ENCODE measurements at regions not wholly inside any gene's neighbourhood (a gene's known extent, or its start where the extent isn't known, plus 50 kb on each side); places are given as distances from the start of the nearest gene placed in this dataset.

- TF ChIP-seq POLR2A (IDR thresholded peaks at IDR 0.05) (no peak), POLR2AphosphoS5 (IDR thresholded peaks at IDR 0.05) (no peak), EP300 (IDR thresholded peaks at IDR 0.05) (no peak)
- TF ChIP-seq, protein P1, sequence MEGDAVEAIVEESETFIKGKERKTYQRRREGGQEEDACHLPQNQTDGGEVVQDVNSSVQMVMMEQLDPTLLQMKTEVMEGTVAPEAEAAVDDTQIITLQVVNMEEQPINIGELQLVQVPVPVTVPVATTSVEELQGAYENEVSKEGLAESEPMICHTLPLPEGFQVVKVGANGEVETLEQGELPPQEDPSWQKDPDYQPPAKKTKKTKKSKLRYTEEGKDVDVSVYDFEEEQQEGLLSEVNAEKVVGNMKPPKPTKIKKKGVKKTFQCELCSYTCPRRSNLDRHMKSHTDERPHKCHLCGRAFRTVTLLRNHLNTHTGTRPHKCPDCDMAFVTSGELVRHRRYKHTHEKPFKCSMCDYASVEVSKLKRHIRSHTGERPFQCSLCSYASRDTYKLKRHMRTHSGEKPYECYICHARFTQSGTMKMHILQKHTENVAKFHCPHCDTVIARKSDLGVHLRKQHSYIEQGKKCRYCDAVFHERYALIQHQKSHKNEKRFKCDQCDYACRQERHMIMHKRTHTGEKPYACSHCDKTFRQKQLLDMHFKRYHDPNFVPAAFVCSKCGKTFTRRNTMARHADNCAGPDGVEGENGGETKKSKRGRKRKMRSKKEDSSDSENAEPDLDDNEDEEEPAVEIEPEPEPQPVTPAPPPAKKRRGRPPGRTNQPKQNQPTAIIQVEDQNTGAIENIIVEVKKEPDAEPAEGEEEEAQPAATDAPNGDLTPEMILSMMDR (IDR thresholded peaks at IDR 0.05): no peak
These were observed 61.0 kb upstream of the RNF32 start for GRCh38 chr7:156579566-156579965.

Data from suprapubic skin (tissue), 4 donors.